Left ventricle myocardium inferior (tissue), 1 donor: ENCODE measurements at regions not wholly inside any gene's neighbourhood (a gene's known extent, or its start where the extent isn't known, plus 50 kb on each side); places are given as distances from the start of the nearest gene placed in this dataset.

Experiments
- DNase-seq: peaks from one replicate; pipeline ENCODE4 v3.0.0-alpha.2; 2020
- H3K27ac ChIP-seq: fragments of 200-600 bp; replicated peaks from 2 replicates; pipeline ENCODE4 v1.8.0; 2021
- H3K27me3 ChIP-seq: fragments of 200-600 bp; 2 replicates; pipeline ENCODE4 v1.8.0; 2021; ENCODE audit warnings: low read depth
- H3K36me3 ChIP-seq: fragments of 200-600 bp; 2 replicates; pipeline ENCODE4 v1.8.0; 2021
- H3K4me1 ChIP-seq: fragments of 200-600 bp; 2 replicates; pipeline ENCODE4 v1.8.0; 2021
- H3K4me3 ChIP-seq: fragments of 200-600 bp; 2 replicates; pipeline ENCODE4 v1.8.0; 2021; ENCODE audit warnings: mild to moderate bottlenecking, moderate library complexity
- H3K9me3 ChIP-seq: fragments of 200-600 bp; replicated peaks from 2 replicates; pipeline ENCODE4 v1.8.0; 2021
- CTCF ChIP-seq: fragments of 200-600 bp; IDR thresholded peaks from 2 replicates; pipeline ENCODE4 v1.8.0; 2021; ENCODE audit warnings: antibody characterized with exemption, mild to moderate bottlenecking, borderline replicate concordance
- intact Hi-C: fragments of 100-400 bp; cut with micrococcal nuclease; formaldehyde crosslinking; loops from one replicate; pipeline ENCODE4 v1.11.0; 2022
- donor health status: DM: no; HTN: yes; CAD: no; lungs with severe emphysema.

GRCh38 chr7:17725821-17726220, 214.5 kb downstream of the SNX13 start:
- no peaks in the 10 kb centered on the region for H3K27me3 ChIP-seq
- no peaks in the 10 kb centered on the region for H3K36me3 ChIP-seq
- no peaks in the 10 kb centered on the region for H3K9me3 ChIP-seq
- no peak for TF ChIP-seq CTCF
- DNase-seq = no peak
- H3K4me3 ChIP-seq = no peak overlapping the region
- no peak overlapping the region for H3K27ac ChIP-seq
- H3K4me1 ChIP-seq = peaks cover 4% of the 10 kb centered on the region
- intact Hi-C loops = no loop called here

- H3K36me3 ChIP-seq = no peaks in the 10 kb centered on the region
- H3K4me1 ChIP-seq = no peaks in the 10 kb centered on the region
- H3K4me3 ChIP-seq = no peak overlapping the region
- peaks cover 11% of the 10 kb centered on the region for H3K9me3 ChIP-seq
- DNase-seq = no peak
- no peak overlapping the region for H3K27ac ChIP-seq
- intact Hi-C loops = no loop called here
- no peaks in the 10 kb centered on the region for H3K27me3 ChIP-seq
- TF ChIP-seq CTCF = no peak
Measured at GRCh38 chr7:17732083-17732482, 208.2 kb downstream of the SNX13 start.
